Liver (tissue), 8 donors: ENCODE measurements at regions not wholly inside any gene's neighbourhood (a gene's known extent, or its start where the extent isn't known, plus 50 kb on each side); places are given as distances from the start of the nearest gene placed in this dataset.

Experiments used
- DNase-seq: peaks from one replicate; pipeline ENCODE4 v3.0.0-alpha.2; 2017; ENCODE audit warnings: low spot score
- H3K27ac ChIP-seq, 2 donors: one replicate each; pipeline ENCODE4 v1.7.0; 2013; ENCODE audit warnings: inconsistent platforms in 2 of 2, low read length in 2 of 2, control low read depth in 1 of 2, low read depth in 1 of 2, mild to moderate bottlenecking in 1 of 2
- H3K27me3 ChIP-seq, 4 donors: one replicate each; pipeline versions ENCODE4 v1.6.1 to v1.7.0; 2013; ENCODE audit warnings: low read length in 3 of 4, inconsistent platforms in 1 of 4, mild to moderate bottlenecking in 1 of 4, moderate library complexity in 1 of 4; ENCODE audit not compliant: control insufficient read depth in 4 of 4, insufficient read depth in 4 of 4
- H3K36me3 ChIP-seq, 4 donors: one replicate each; pipeline versions ENCODE4 v1.6.1 to v1.7.0; 2013; ENCODE audit warnings: low read length in 3 of 4, mild to moderate bottlenecking in 3 of 4, low read depth in 1 of 4, moderate library complexity in 1 of 4; ENCODE audit not compliant: control insufficient read depth in 4 of 4, insufficient read depth in 3 of 4
- H3K4me1 ChIP-seq, 4 donors: one replicate each; pipeline versions ENCODE4 v1.6.1 to v1.7.0; 2013; ENCODE audit warnings: low read length in 3 of 4, mild to moderate bottlenecking in 3 of 4, moderate library complexity in 1 of 4; ENCODE audit not compliant: control insufficient read depth in 4 of 4, insufficient read depth in 4 of 4
- H3K4me3 ChIP-seq, 3 donors: one replicate each; pipeline versions ENCODE4 v1.6.1 to v1.7.0; 2013; ENCODE audit warnings: low read length in 3 of 3, control low read depth in 1 of 3, low read depth in 1 of 3, mild to moderate bottlenecking in 1 of 3
- H3K9ac ChIP-seq, 2 donors: one replicate each; pipeline ENCODE4 v1.7.0; 2013; ENCODE audit warnings: low read length in 2 of 2, mild to moderate bottlenecking in 2 of 2, moderate library complexity in 2 of 2, control low read depth in 1 of 2, low read depth in 1 of 2
- H3K9me3 ChIP-seq, 4 donors: one replicate each; pipeline versions ENCODE4 v1.6.1 to v1.7.0; 2013; ENCODE audit warnings: low read length in 3 of 4; ENCODE audit not compliant: control insufficient read depth in 4 of 4
- CTCF ChIP-seq: fragments of 150-350 bp; IDR thresholded peaks from 2 replicates; pipeline ENCODE4 v1.5.1; 2017; ENCODE audit warnings: improper control_type of control experiment, low read depth, low read length; ENCODE audit not compliant: missing input control
- EGR1 ChIP-seq, 2 donors: IDR thresholded peaks; 2 replicates each; pipeline ENCODE4 v1.6.1; 2016 to 2018; ENCODE audit warnings: antibody characterized with exemption in 2 of 2, low read depth in 2 of 2
- FOXA1 ChIP-seq: IDR thresholded peaks from 2 replicates; pipeline ENCODE4 v1.6.1; 2016; ENCODE audit warnings: antibody characterized with exemption
- FOXA2 ChIP-seq: IDR thresholded peaks from 2 replicates; pipeline ENCODE4 v1.6.1; 2016; ENCODE audit warnings: antibody characterized with exemption
- GABPA ChIP-seq, 2 donors: IDR thresholded peaks in 1 of 2; conservative IDR thresholded peaks in 1 of 2; 2 replicates each; pipeline ENCODE4 v1.6.1; 2016; ENCODE audit warnings: antibody characterized with exemption in 2 of 2, mild to moderate bottlenecking in 1 of 2, moderate library complexity in 1 of 2
- HNF4A ChIP-seq, 2 donors: conservative IDR thresholded peaks; 2 replicates each; pipeline ENCODE4 v1.6.1; 2016; ENCODE audit warnings: antibody characterized with exemption in 2 of 2, mild to moderate bottlenecking in 2 of 2
- HNF4G ChIP-seq: IDR thresholded peaks from 2 replicates; pipeline ENCODE4 v1.6.1; 2016; ENCODE audit warnings: antibody characterized with exemption
- JUND ChIP-seq, 2 donors: IDR thresholded peaks; 2 replicates each; pipeline ENCODE4 v1.6.1; 2016; ENCODE audit warnings: antibody characterized with exemption in 2 of 2
- MAX ChIP-seq: IDR thresholded peaks from 2 replicates; pipeline ENCODE4 v1.6.1; 2016; ENCODE audit warnings: antibody characterized with exemption
- NR2F2 ChIP-seq: IDR thresholded peaks from 2 replicates; pipeline ENCODE4 v1.6.1; 2016; ENCODE audit warnings: antibody characterized with exemption
- RAD21 ChIP-seq, 2 donors: IDR thresholded peaks; 2 replicates each; pipeline ENCODE4 v1.6.1; 2016; ENCODE audit warnings: antibody characterized with exemption in 2 of 2, mild to moderate bottlenecking in 2 of 2
- RXRA ChIP-seq, 2 donors: IDR thresholded peaks; 2 replicates each; pipeline ENCODE4 v1.6.1; 2017 to 2018; ENCODE audit warnings: antibody characterized with exemption in 2 of 2, mild to moderate bottlenecking in 1 of 2
- SP1 ChIP-seq: IDR thresholded peaks from 2 replicates; pipeline ENCODE4 v1.6.1; 2018; ENCODE audit warnings: antibody characterized with exemption, mild to moderate bottlenecking
- TAF1 ChIP-seq: conservative IDR thresholded peaks from 2 replicates; pipeline ENCODE4 v1.6.1; 2016; ENCODE audit warnings: antibody characterized with exemption, mild to moderate bottlenecking
- YY1 ChIP-seq: IDR thresholded peaks from 2 replicates; pipeline ENCODE4 v1.6.1; 2016; ENCODE audit warnings: antibody characterized with exemption, mild to moderate bottlenecking
- ZBTB33 ChIP-seq: IDR thresholded peaks from 2 replicates; pipeline ENCODE4 v1.6.1; 2016; ENCODE audit warnings: antibody characterized with exemption
- WGBS: extraction: QIAGEN DNeasy Blood & Tissue Kit; methylation state at CpG from one replicate; pipeline ENCODE4 v1.1.7; 2013; 5-methylcytosine and 5-hydroxymethylcytosine counted together
- TF ChIP-seq, protein P1 (sequence below): IDR thresholded peaks from 2 replicates; pipeline ENCODE4 v1.6.1; 2016; ENCODE audit warnings: antibody characterized with exemption
- donor health status: healthy.
- donor health status: healthy.
- donor health status: healthy.
- donor health status: healthy.
- donor health status: healthy.

DNA sequence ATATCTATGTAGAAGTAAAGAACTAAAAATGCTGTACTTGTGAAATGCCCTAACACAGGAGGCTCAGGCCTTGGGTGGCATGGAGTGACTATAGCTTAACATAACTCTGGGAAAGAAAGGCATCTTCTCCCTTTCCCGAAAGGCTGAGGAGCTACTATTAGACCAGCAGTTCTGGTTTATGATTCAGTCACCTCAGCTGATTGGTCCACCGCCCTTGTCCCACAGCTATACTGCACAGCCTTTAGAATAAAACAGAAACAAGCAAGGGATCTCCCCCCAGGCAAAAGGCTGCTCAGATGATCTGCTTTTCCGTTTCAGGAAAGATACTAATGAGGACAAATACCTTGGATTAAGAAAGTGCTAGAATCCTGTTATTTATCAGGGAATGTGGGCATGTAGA lies 171.3 kb downstream of the SNCA start:
- peaks cover 0 to 2% (median 0%) of the 10 kb centered on the region in 4 donors for H3K36me3 ChIP-seq
- DNase-seq, result no peak
- WGBS, result 80% methylated on average over 3 of the region's 3 CpGs

GRCh38 chr4:89664521-89664920 lies 172.4 kb downstream of the SNCA start:
- Histone ChIP-seq H3K9ac (no peak overlapping the region), H3K27me3 (peaks cover 0 to 6% (median 0%) of the 10 kb centered on the region in 4 donors), H3K4me3 (no peak overlapping the region), H3K4me1 (no peaks in the 10 kb centered on the region), H3K9me3 (no peaks in the 10 kb centered on the region), H3K27ac (no peak overlapping the region), H3K36me3 (peaks cover 0 to 2% (median 0%) of the 10 kb centered on the region in 4 donors)
- no peak for DNase-seq
- no peak for TF ChIP-seq FOXA1
- no peak for TF ChIP-seq SP1
- TF ChIP-seq GABPA (IDR thresholded peaks at IDR 0.05 in 1 of 2, conservative IDR thresholded peaks at IDR 0.05 in 1 of 2), result no peak
- TF ChIP-seq CTCF, result no peak
- no peak for TF ChIP-seq RXRA (IDR thresholded peaks at IDR 0.05)
- no peak for TF ChIP-seq MAX
- no peak for TF ChIP-seq ZBTB33
- TF ChIP-seq YY1, result no peak
- TF ChIP-seq RAD21 (IDR thresholded peaks at IDR 0.05), result no peak
- no peak for TF ChIP-seq FOXA2
- TF ChIP-seq NR2F2, result no peak
- no peak for TF ChIP-seq TAF1
- TF ChIP-seq HNF4A (conservative IDR thresholded peaks at IDR 0.05), result no peak

More for the DNA sequence above, 171.3 kb downstream of the SNCA start:
- no peak for TF ChIP-seq MAX
- no peak for TF ChIP-seq NR2F2
- no peak for TF ChIP-seq HNF4A (conservative IDR thresholded peaks at IDR 0.05)
- no peak for TF ChIP-seq GABPA (IDR thresholded peaks at IDR 0.05 in 1 of 2, conservative IDR thresholded peaks at IDR 0.05 in 1 of 2)
- no peak for TF ChIP-seq EGR1 (IDR thresholded peaks at IDR 0.05; ENCODE audit: low read depth in 2 of 2)
- no peak for TF ChIP-seq ZBTB33
- no peak for TF ChIP-seq TAF1
- TF ChIP-seq, protein P1, sequence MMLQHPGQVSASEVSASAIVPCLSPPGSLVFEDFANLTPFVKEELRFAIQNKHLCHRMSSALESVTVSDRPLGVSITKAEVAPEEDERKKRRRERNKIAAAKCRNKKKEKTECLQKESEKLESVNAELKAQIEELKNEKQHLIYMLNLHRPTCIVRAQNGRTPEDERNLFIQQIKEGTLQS, result no peak
- no peak for TF ChIP-seq HNF4G
- TF ChIP-seq FOXA2, result no peak
- no peak for TF ChIP-seq CTCF
- no peak for TF ChIP-seq SP1
- no peak for TF ChIP-seq JUND (IDR thresholded peaks at IDR 0.05)
- no peak for TF ChIP-seq RAD21 (IDR thresholded peaks at IDR 0.05)
- Histone ChIP-seq H3K4me3 (no peak overlapping the region), H3K27ac (no peak overlapping the region), H3K9ac (no peak overlapping the region), H3K4me1 (no peaks in the 10 kb centered on the region), H3K27me3 (peaks cover 0 to 4% (median 0%) of the 10 kb centered on the region in 4 donors), H3K9me3 (no peaks in the 10 kb centered on the region)
